ENCODE measurements at regions not wholly inside any gene's neighbourhood (a gene's known extent, or its start where the extent isn't known, plus 50 kb on each side); places are given as distances from the start of the nearest gene placed in this dataset.
"Not testable (repeated sequence)": the region's sequence is repeated elsewhere in the genome, so short reads cannot be mapped to it uniquely, and the experiment has no call there.

GRCh38 chr22:47370448-47371262 lies 608.2 kb downstream of the TBC1D22A start:
- DNase-seq (ENCODE audit: low read depth in 2 of 3, low spot score in 2 of 3), result no peak

- DNase-seq (ENCODE audit: low read depth in 2 of 3, low spot score in 2 of 3), result no peak
Observed at GRCh38 chr22:47369431-47370015, 607.1 kb downstream of the TBC1D22A start.

- DNase-seq (ENCODE audit: low read depth in 2 of 3, low spot score in 2 of 3), result no peak
Observed at GRCh38 chr22:47369020-47369419, 606.6 kb downstream of the TBC1D22A start.

- DNase-seq (ENCODE audit: low read depth in 2 of 3, low spot score in 2 of 3), result no peak
Observed at GRCh38 chr22:47367993-47368945, 605.8 kb downstream of the TBC1D22A start.

GRCh38 chr22:47367107-47367690 lies 604.7 kb downstream of the TBC1D22A start:
- no peak for DNase-seq (ENCODE audit: low read depth in 2 of 3, low spot score in 2 of 3)

GRCh38 chr22:47366026-47366767 lies 603.7 kb downstream of the TBC1D22A start:
- DNase-seq (ENCODE audit: low read depth in 2 of 3, low spot score in 2 of 3), result no peak

- DNase-seq (ENCODE audit: low read depth in 2 of 3, low spot score in 2 of 3), result no peak
Observed at GRCh38 chr22:47361247-47361646, 598.8 kb downstream of the TBC1D22A start.

- no peak for DNase-seq (ENCODE audit: low read depth in 2 of 3, low spot score in 2 of 3)
Observed at GRCh38 chr22:47357493-47357892, 595.0 kb downstream of the TBC1D22A start.

- DNase-seq (ENCODE audit: low read depth in 2 of 3, low spot score in 2 of 3), result no peak
Observed at GRCh38 chr22:47357086-47357485, 594.6 kb downstream of the TBC1D22A start.

- DNase-seq (ENCODE audit: low read depth in 2 of 3, low spot score in 2 of 3), result no peak
Observed at GRCh38 chr22:47356511-47357011, 594.1 kb downstream of the TBC1D22A start.

GRCh38 chr22:47355776-47356510 lies 593.5 kb downstream of the TBC1D22A start:
- peak in 1 of 3 donors; percentile 13 for DNase-seq (ENCODE audit: low read depth in 2 of 3, low spot score in 2 of 3)

- no peak for DNase-seq (ENCODE audit: low read depth in 2 of 3, low spot score in 2 of 3)
Observed at GRCh38 chr22:47355388-47355725, 592.9 kb downstream of the TBC1D22A start.

GRCh38 chr22:47354668-47355387 lies 592.4 kb downstream of the TBC1D22A start:
- no peak for DNase-seq (ENCODE audit: low read depth in 2 of 3, low spot score in 2 of 3)

GRCh38 chr22:47352920-47353700 lies 590.7 kb downstream of the TBC1D22A start:
- no peak for DNase-seq (ENCODE audit: low read depth in 2 of 3, low spot score in 2 of 3)

- DNase-seq (ENCODE audit: low read depth in 2 of 3, low spot score in 2 of 3), result no peak
Observed at GRCh38 chr22:47351836-47352579, 589.6 kb downstream of the TBC1D22A start.

GRCh38 chr22:47346287-47346686 lies 583.8 kb downstream of the TBC1D22A start:
- DNase-seq (ENCODE audit: low read depth in 2 of 3, low spot score in 2 of 3), result not testable (repeated sequence)

GRCh38 chr22:47345025-47345424 lies 582.6 kb downstream of the TBC1D22A start:
- no peak for DNase-seq (ENCODE audit: low read depth in 2 of 3, low spot score in 2 of 3)

All from hematopoietic multipotent progenitor cell (in vitro differentiated cells).